ENCODE measurements at regions not wholly inside any gene's neighbourhood (a gene's known extent, or its start where the extent isn't known, plus 50 kb on each side); places are given as distances from the start of the nearest gene placed in this dataset.

GRCh38 chr3:118666-119065 is 77.9 kb upstream of the CHL1 start (continued):
- TF ChIP-seq CTCFL (IDR thresholded peaks at IDR 0.05; ENCODE audit: borderline replicate concordance, insufficient read depth, low read depth, low read length, poor library complexity, severe bottlenecking) (no peak), MAFK (IDR thresholded peaks at IDR 0.05; ENCODE audit: low read length) (no peak), NELFE (IDR thresholded peaks at IDR 0.05; ENCODE audit: insufficient read depth, insufficient read length) (no peak), EGR1 (conservative IDR thresholded peaks at IDR 0.05) (no peak), SMARCA4 (IDR thresholded peaks at IDR 0.05) (no peak), MTF1 (CRISPR knock-in tag; IDR thresholded peaks at IDR 0.05; ENCODE audit: borderline replicate concordance) (no peak), ZNF77 (CRISPR knock-in tag; IDR thresholded peaks at IDR 0.05) (no peak)
- TF ChIP-seq, protein P1, sequence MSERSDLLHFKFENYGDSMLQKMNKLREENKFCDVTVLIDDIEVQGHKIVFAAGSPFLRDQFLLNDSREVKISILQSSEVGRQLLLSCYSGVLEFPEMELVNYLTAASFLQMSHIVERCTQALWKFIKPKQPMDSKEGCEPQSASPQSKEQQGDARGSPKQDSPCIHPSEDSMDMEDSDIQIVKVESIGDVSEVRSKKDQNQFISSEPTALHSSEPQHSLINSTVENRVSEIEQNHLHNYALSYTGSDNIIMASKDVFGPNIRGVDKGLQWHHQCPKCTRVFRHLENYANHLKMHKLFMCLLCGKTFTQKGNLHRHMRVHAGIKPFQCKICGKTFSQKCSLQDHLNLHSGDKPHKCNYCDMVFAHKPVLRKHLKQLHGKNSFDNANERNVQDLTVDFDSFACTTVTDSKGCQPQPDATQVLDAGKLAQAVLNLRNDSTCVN (CRISPR knock-in tag; IDR thresholded peaks at IDR 0.05): no peak

DNA sequence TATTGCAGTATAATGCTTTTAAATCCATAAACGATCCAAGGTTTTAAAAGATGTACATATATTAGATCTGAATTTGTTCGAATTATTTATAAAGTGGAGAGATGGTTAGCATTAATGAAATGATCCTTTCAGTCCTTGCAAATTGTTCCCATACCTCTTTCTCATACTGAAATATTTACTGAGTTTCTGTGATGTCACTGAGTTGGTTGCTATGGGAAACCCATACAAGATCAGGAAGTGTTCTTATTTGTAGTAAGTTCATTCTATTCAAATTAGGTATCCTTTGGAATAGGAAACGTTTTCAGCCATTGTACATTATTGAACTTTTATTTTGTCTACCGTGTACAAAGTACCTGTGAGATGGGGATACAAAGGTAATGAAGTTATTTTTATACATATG is 73.2 kb upstream of the CHL1 start:
- Histone ChIP-seq H4K20me1 (replicated peaks; ENCODE audit: control insufficient read depth, insufficient read depth, low read length) (no peaks in the 10 kb centered on the region), H3K27ac (ENCODE audit: extremely low read depth, low read depth, low read length) (no peak overlapping the region), H2AFZ (ENCODE audit: low read depth, low read length) (no peak overlapping the region), H3K36me3 (ENCODE audit: control insufficient read depth, insufficient read depth, low read length) (no peaks in the 10 kb centered on the region), H3K79me2 (ENCODE audit: control insufficient read depth, insufficient read depth, low read length) (no peaks in the 10 kb centered on the region), H3K9ac (ENCODE audit: insufficient read depth in 1 of 2, low read depth in 2 of 2, low read length in 2 of 2) (no peak overlapping the region), H3K27me3 (ENCODE audit: control insufficient read depth in 2 of 2, insufficient read depth in 2 of 2, low read length in 2 of 2) (no peaks in the 10 kb centered on the region), H3K4me1 (replicated peaks in 1 of 2; ENCODE audit: control insufficient read depth in 2 of 2, insufficient read depth in 2 of 2, low read length in 2 of 2) (no peaks in the 10 kb centered on the region), H3K9me1 (ENCODE audit: control insufficient read depth, insufficient read depth, low read length) (no peaks in the 10 kb centered on the region), H3K4me3 (no peak overlapping the region), H3K9me3 (replicated peaks; ENCODE audit: control insufficient read depth, insufficient read depth, low read depth, low read length) (no peaks in the 10 kb centered on the region; the same call in 1 of the 2 replicates), H3K4me2 (ENCODE audit: insufficient read depth, low read length) (no peak overlapping the region)
- in situ Hi-C loops (cut with MboI): no loop called here
- no TSS peak for BruUV-seq (replicated peaks)
- DNase-seq (ENCODE audit: extremely low read depth in 1 of 4, low spot score in 3 of 4) (no peak), ATAC-seq (no peak), FAIRE-seq (no peak)
- TF ChIP-seq PCBP2 (IDR thresholded peaks at IDR 0.05; ENCODE audit: low read depth, low read length, poor library complexity, severe bottlenecking) (no peak), FOXP4 (CRISPR knock-in tag; IDR thresholded peaks at IDR 0.05; ENCODE audit: borderline replicate concordance) (no peak), IFI16 (CRISPR knock-in tag; IDR thresholded peaks at IDR 0.05) (no peak), RFX1 (IDR thresholded peaks at IDR 0.05) (0 out of 2 replicates have a peak, but pooled peaks have one; percentile 23)
- under 1% methylated on average over 4 of the region's 4 CpGs for WGBS (ENCODE audit: insufficient coverage, low coverage, missing lambda C conversion rate)
- ChIA-PET POLR2A (no interaction called here), CTCF (ENCODE audit: low intra/inter-chr PET ratio) (no interaction called here)
- intact Hi-C loops (cut with micrococcal nuclease): no loop called here

Measured in K562 (cell line).